ENCODE measurements at regions not wholly inside any gene's neighbourhood (a gene's known extent, or its start where the extent isn't known, plus 50 kb on each side); places are given as distances from the start of the nearest gene placed in this dataset.

DNA sequence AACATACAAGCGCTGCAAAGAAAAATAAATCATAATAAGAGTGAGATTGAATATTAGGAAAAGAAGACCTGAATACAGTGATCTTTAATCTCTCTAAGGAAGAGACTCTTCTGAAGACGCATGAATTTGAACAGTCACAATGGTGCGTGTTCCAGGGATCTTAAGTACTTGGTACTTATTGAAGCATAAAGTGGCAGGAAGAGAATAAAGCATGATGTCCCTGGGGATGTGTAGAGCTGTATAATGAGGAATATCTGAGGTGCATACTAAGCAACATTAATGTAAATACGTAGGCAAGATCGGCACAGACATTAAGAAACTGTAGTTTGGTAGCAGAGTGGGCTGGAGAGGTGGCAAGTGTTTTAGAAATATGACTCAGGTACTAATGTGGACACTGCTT is 246.2 kb upstream of the MCTP2 start:
- H3K4me1 Mint-ChIP-seq = peaks cover 23% of the 10 kb centered on the region
- TF ChIP-seq, protein P1, sequence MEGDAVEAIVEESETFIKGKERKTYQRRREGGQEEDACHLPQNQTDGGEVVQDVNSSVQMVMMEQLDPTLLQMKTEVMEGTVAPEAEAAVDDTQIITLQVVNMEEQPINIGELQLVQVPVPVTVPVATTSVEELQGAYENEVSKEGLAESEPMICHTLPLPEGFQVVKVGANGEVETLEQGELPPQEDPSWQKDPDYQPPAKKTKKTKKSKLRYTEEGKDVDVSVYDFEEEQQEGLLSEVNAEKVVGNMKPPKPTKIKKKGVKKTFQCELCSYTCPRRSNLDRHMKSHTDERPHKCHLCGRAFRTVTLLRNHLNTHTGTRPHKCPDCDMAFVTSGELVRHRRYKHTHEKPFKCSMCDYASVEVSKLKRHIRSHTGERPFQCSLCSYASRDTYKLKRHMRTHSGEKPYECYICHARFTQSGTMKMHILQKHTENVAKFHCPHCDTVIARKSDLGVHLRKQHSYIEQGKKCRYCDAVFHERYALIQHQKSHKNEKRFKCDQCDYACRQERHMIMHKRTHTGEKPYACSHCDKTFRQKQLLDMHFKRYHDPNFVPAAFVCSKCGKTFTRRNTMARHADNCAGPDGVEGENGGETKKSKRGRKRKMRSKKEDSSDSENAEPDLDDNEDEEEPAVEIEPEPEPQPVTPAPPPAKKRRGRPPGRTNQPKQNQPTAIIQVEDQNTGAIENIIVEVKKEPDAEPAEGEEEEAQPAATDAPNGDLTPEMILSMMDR (IDR thresholded peaks at IDR 0.05) = no peak
- no peaks in the 10 kb centered on the region for H3K36me3 Mint-ChIP-seq (ENCODE audit: low read depth)
- DNase-seq = no peak
- no peak overlapping the region for H3K27ac Mint-ChIP-seq
- H3K9me3 Mint-ChIP-seq = no peaks in the 10 kb centered on the region
- peaks cover 4% of the 10 kb centered on the region for H3K27me3 Mint-ChIP-seq (ENCODE audit: low read depth, poor library complexity)
- no peak overlapping the region for H3K4me3 Mint-ChIP-seq

DNA sequence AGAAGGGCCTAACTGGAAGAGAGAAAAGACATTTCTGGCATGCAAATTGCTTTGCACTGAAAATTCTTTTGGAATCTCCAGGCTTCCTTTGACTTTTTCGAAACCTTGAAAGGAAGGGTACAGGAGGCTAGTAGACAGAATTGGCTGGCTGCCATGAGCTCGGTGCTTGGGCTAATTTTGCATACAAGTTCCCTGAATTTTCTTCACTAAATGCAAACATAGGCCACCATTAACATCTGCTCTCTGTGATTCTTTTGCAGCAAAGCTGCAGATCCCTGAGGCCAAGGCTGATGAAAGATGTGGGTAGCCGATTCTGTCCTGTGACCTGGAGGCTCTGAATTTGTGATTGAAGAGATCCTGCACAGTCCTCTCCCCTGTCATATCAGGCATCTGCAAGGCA is 247.8 kb upstream of the MCTP2 start:
- no peak for DNase-seq
- H3K27ac Mint-ChIP-seq = no peak overlapping the region
- H3K4me1 Mint-ChIP-seq = peaks cover 23% of the 10 kb centered on the region
- TF ChIP-seq, protein P1 (IDR thresholded peaks at IDR 0.05) = no peak
- H3K4me3 Mint-ChIP-seq = no peak overlapping the region
- H3K36me3 Mint-ChIP-seq (ENCODE audit: low read depth) = no peaks in the 10 kb centered on the region
- H3K9me3 Mint-ChIP-seq = peaks cover 1% of the 10 kb centered on the region
- peaks cover 7% of the 10 kb centered on the region for H3K27me3 Mint-ChIP-seq (ENCODE audit: low read depth, poor library complexity)

DNA sequence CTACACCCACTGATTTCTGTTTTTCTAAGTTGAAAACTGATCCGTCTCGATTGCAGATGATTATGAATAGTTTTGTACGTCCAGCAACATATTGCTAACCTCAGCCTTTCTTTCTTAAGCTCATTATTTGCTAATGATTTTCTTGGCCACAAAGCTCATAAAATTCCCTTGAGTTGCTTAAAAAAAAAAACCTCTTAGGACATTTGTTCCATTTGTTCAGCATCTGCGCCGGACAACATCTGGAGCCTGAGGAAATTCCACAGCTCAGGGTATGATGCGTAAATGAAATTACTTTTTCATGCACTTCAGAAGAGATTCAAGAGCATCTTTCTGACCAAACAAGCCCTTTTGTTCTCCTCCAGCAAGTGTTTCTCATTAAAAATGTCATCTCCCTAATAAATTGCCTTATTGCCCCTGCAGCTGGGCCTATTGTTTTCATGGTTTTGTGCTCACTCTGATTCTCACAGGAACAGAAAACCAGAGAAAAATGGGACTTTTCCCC is 249.1 kb upstream of the MCTP2 start:
- DNase-seq = no peak
- Mint-ChIP-seq H3K27ac (no peak overlapping the region), H3K9me3 (peaks cover 9% of the 10 kb centered on the region), H3K27me3 (ENCODE audit: low read depth, poor library complexity) (peaks cover 7% of the 10 kb centered on the region), H3K4me3 (no peak overlapping the region), H3K36me3 (ENCODE audit: low read depth) (no peaks in the 10 kb centered on the region), H3K4me1 (peaks cover 23% of the 10 kb centered on the region)
- TF ChIP-seq, protein P1 (IDR thresholded peaks at IDR 0.05) = no peak

DNA sequence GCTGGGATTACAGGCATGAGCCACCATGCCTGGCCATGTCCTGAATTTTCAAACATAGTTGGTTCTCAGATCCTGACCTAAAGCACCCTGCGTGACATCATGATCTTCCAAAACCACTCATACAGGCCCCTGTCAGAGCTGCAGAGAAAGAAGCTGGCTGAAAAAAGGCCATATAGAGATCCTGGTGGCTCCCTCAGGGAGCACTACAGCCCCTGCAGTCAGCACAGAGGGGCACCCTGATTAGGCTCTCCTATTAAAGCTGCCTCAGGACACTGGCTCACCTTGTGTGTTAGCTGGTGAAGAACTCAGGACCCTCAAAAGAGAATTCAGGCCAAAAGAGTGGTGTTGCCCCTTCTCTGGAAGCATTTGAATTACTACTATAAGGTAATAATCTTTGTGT is 249.7 kb upstream of the MCTP2 start:
- H3K9me3 Mint-ChIP-seq = peaks cover 9% of the 10 kb centered on the region
- H3K27me3 Mint-ChIP-seq (ENCODE audit: low read depth, poor library complexity) = peaks cover 7% of the 10 kb centered on the region
- H3K27ac Mint-ChIP-seq = no peak overlapping the region
- TF ChIP-seq, protein P1 (IDR thresholded peaks at IDR 0.05) = no peak
- H3K4me1 Mint-ChIP-seq = peaks cover 23% of the 10 kb centered on the region
- H3K4me3 Mint-ChIP-seq = no peak overlapping the region
- no peak for DNase-seq
- H3K36me3 Mint-ChIP-seq (ENCODE audit: low read depth) = no peaks in the 10 kb centered on the region

DNA sequence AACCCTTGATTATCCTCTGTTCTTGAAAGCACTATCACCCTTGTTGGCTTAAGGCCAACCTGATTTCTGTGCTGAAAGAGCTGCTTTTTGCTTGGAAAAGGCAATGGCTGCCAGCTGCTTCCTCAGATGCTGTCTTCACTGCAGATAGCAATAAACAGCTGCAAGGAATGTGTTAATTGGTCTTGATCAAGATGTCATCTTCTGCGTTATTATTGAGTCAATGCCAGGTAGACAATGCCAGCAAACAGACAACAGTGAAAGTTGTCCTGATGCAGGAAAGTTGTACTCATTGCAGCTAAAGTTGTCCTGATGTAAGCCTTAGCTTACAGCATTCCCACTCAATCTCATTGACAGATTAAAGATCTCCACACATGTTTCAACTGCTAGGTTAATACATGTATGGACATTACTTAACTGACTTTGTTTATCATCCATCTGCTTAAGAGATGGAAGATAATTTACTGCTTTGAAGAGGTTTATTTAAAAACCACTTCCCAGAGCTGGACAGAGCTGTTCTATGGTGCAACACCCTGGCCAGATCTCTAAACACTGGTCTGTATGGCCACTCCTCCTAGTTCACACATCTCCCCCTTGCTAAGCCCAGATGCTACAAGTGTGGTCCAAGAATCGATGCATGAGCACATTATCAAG is 251.0 kb upstream of the MCTP2 start:
- H3K4me1 Mint-ChIP-seq = peaks cover 23% of the 10 kb centered on the region
- H3K36me3 Mint-ChIP-seq (ENCODE audit: low read depth) = no peaks in the 10 kb centered on the region
- peaks cover 7% of the 10 kb centered on the region for H3K27me3 Mint-ChIP-seq (ENCODE audit: low read depth, poor library complexity)
- no peak overlapping the region for H3K27ac Mint-ChIP-seq
- TF ChIP-seq, protein P1 (IDR thresholded peaks at IDR 0.05) = no peak
- DNase-seq = no peak
- peaks cover 9% of the 10 kb centered on the region for H3K9me3 Mint-ChIP-seq
- H3K4me3 Mint-ChIP-seq = no peak overlapping the region

All from nephron progenitor cell (in vitro differentiated cells).